GM11168 (cell line): ENCODE measurements at regions not wholly inside any gene's neighbourhood (a gene's known extent, or its start where the extent isn't known, plus 50 kb on each side); places are given as distances from the start of the nearest gene placed in this dataset.

ENCODE experiments used
- in situ Hi-C: fragments of 300-500 bp; cut with MboI; formaldehyde crosslinking; loops from one replicate; pipeline ENCODE4 v1.12.0; 2022; ENCODE audit warnings: low sequenced_read_pairs; ENCODE audit not compliant: unreplicated experiment

- in situ Hi-C loops = loop anchor here (25.0 kb wide), 1 partner anchor 389 kb away; no protein-coding TSS in a partner anchor
Measured at GRCh38 chr2:105597806-105598803, 146.6 kb upstream of the NCK2 start.

GRCh38 chr2:105597011-105597805, 147.5 kb upstream of the NCK2 start:
- in situ Hi-C loops = loop anchor here (25.0 kb wide), 1 partner anchor 390 kb away; no protein-coding TSS in a partner anchor

GRCh38 chr2:105596411-105596921, 148.2 kb upstream of the NCK2 start:
- in situ Hi-C loops = loop anchor here (25.0 kb wide), 1 partner anchor 391 kb away; no protein-coding TSS in a partner anchor

- in situ Hi-C loops = loop anchor here (25.0 kb wide), 1 partner anchor 392 kb away; no protein-coding TSS in a partner anchor
Measured at GRCh38 chr2:105595536-105595935, 149.2 kb upstream of the NCK2 start.

GRCh38 chr2:105593221-105593967, 151.3 kb upstream of the NCK2 start:
- in situ Hi-C loops = loop anchor here (25.0 kb wide), 1 partner anchor 394 kb away; no protein-coding TSS in a partner anchor

- in situ Hi-C loops = loop anchor here (25.0 kb wide), 1 partner anchor 395 kb away; no protein-coding TSS in a partner anchor
Measured at GRCh38 chr2:105592288-105592687, 152.4 kb upstream of the NCK2 start.

GRCh38 chr2:105590780-105591660, 153.7 kb upstream of the NCK2 start:
- in situ Hi-C loops = loop anchor here (25.0 kb wide), 1 partner anchor 396 kb away; no protein-coding TSS in a partner anchor

GRCh38 chr2:105588581-105588980, 156.1 kb upstream of the NCK2 start:
- in situ Hi-C loops = loop anchor here (25.0 kb wide), 1 partner anchor 399 kb away; no protein-coding TSS in a partner anchor

GRCh38 chr2:105587637-105588036, 157.1 kb upstream of the NCK2 start:
- in situ Hi-C loops = loop anchor here (25.0 kb wide), 1 partner anchor 400 kb away; no protein-coding TSS in a partner anchor

- in situ Hi-C loops = loop anchor here (25.0 kb wide), 1 partner anchor 403 kb away; no protein-coding TSS in a partner anchor
Measured at GRCh38 chr2:105584435-105585010, 160.2 kb upstream of the NCK2 start.

GRCh38 chr2:105582952-105583660, 161.6 kb upstream of the NCK2 start:
- in situ Hi-C loops = loop anchor here (25.0 kb wide), 1 partner anchor 404 kb away; no protein-coding TSS in a partner anchor

- in situ Hi-C loops = loop anchor here (25.0 kb wide), 1 partner anchor 406 kb away; no protein-coding TSS in a partner anchor
Measured at GRCh38 chr2:105581555-105581944, 163.2 kb upstream of the NCK2 start.

GRCh38 chr2:105580870-105581554, 163.7 kb upstream of the NCK2 start:
- in situ Hi-C loops = loop anchor here (25.0 kb wide), 1 partner anchor 406 kb away; no protein-coding TSS in a partner anchor

- in situ Hi-C loops = loop anchor here (25.0 kb wide), 1 partner anchor 407 kb away; no protein-coding TSS in a partner anchor
Measured at GRCh38 chr2:105580216-105580615, 164.5 kb upstream of the NCK2 start.

- in situ Hi-C loops = loop anchor here (10.0 to 25.0 kb wide), 2 partner anchors 217 to 409 kb away; no protein-coding TSS in a partner anchor
Measured at GRCh38 chr2:105578166-105578565, 166.5 kb upstream of the NCK2 start.

- in situ Hi-C loops = loop anchor here (10.0 to 25.0 kb wide), 2 partner anchors 217 to 410 kb away; no protein-coding TSS in a partner anchor
Measured at GRCh38 chr2:105577762-105578161, 166.9 kb upstream of the NCK2 start.
